ENCODE measurements at regions not wholly inside any gene's neighbourhood (a gene's known extent, or its start where the extent isn't known, plus 50 kb on each side); places are given as distances from the start of the nearest gene placed in this dataset.
"Not testable (repeated sequence)": the region's sequence is repeated elsewhere in the genome, so short reads cannot be mapped to it uniquely, and the experiment has no call there.

DNA sequence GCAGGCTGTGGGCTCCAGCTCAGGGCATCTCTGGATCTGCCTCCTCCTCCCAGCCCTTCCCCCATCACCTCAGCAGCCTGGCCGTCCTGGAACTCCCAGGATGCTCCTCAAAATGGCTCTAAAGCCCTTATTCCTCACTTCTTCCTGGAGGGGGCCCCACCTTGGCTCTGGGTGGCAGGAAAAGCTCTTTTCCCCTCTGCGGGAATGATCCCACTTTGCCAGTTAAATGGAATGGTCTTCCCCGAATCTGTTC is 79.1 kb upstream of the GOLGA6L4 start:
- H3K27ac Mint-ChIP-seq; H3K4me3 Mint-ChIP-seq; H3K4me1 Mint-ChIP-seq; H3K27me3 Mint-ChIP-seq (ENCODE audit: low read depth); H3K36me3 Mint-ChIP-seq (ENCODE audit: low read depth); H3K9me3 Mint-ChIP-seq: not testable (repeated sequence)

DNA sequence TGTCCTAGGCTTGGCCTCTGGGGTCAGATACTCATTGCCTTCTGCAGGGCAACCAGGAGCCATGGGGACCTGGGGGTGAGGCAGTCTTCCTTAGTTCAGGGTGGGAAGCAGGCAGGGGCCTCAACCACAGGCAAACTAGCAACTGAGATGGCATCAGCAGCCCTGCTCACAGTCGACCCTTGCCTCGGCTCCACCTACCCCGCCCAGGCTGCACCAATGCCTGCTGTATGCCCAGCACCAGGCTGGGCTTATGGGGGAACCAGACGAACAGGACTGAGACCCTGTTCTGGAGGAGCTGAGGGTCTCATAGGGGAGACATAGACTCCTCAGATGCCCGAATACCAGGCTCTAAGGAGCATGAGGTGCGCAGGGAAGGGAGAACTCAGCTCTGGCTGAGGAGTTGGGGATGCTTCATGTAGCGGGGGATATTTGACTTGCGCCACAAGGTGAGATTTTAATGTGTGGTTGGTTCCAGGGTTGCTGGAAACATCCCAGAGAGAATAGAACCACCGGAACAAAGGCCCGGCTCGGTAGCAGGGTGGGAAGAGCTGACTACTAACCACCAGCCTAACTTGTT is 78.4 kb upstream of the GOLGA6L4 start:
- not testable (repeated sequence) for H3K36me3 Mint-ChIP-seq (ENCODE audit: low read depth); H3K27me3 Mint-ChIP-seq (ENCODE audit: low read depth); H3K27ac Mint-ChIP-seq; H3K9me3 Mint-ChIP-seq; H3K4me1 Mint-ChIP-seq; H3K4me3 Mint-ChIP-seq

DNA sequence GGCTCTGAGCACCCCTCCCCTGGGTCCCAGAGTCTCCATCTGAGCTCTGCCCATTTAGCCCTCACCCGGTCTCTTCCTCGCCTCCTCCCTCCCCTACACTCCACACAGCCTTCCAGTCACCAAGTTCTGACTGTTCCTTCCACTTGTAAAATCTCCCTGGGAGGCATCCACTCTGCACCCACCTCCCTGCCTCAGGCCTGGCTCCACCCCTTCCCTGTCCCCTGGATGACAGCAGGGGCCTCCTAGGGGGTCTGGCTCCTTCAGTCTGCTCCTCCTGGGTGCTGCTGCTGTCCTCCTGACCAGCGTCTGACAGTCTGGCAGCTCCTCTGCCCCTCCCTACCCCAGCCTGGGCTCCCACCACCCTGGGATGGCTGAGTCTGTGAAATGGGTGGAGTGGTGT is 77.7 kb upstream of the GOLGA6L4 start:
- H3K9me3 Mint-ChIP-seq; H3K36me3 Mint-ChIP-seq (ENCODE audit: low read depth); H3K27ac Mint-ChIP-seq; H3K4me3 Mint-ChIP-seq; H3K27me3 Mint-ChIP-seq (ENCODE audit: low read depth); H3K4me1 Mint-ChIP-seq: not testable (repeated sequence)

- H3K4me1 Mint-ChIP-seq; H3K27me3 Mint-ChIP-seq (ENCODE audit: low read depth); H3K4me3 Mint-ChIP-seq; H3K36me3 Mint-ChIP-seq (ENCODE audit: low read depth); H3K27ac Mint-ChIP-seq; H3K9me3 Mint-ChIP-seq: not testable (repeated sequence)
Measured at GRCh38 chr15:84159346-84160269, 76.0 kb upstream of the GOLGA6L4 start.

GRCh38 chr15:84164423-84165292 is 70.9 kb upstream of the GOLGA6L4 start:
- peak overlapping the region in 1 of 3 experiments; percentile 49 for H3K27ac Mint-ChIP-seq
- H3K4me1 Mint-ChIP-seq; H3K27me3 Mint-ChIP-seq (ENCODE audit: low read depth); H3K4me3 Mint-ChIP-seq; H3K36me3 Mint-ChIP-seq (ENCODE audit: low read depth); H3K9me3 Mint-ChIP-seq: not testable (repeated sequence)

DNA sequence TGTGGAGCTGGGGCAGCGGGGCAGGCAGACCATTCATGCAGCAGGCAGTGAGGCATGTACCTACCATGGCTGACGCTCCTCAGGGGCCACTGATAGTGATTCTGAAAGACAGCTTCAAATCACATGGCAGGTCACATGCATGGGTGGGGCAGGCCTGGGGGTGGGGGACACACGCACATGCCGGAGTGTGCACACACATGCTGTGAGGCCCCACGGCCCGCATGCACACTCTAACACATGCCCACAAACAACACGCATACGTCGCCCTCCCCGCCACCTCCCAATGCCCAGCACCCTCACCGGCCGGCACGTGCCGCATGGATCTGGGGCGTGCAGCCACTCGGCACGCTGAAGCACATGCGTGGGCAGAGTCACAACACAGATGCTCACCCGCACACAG is 65.5 kb upstream of the GOLGA6L4 start:
- H3K27ac Mint-ChIP-seq; H3K27me3 Mint-ChIP-seq (ENCODE audit: low read depth); H3K4me3 Mint-ChIP-seq; H3K9me3 Mint-ChIP-seq; H3K36me3 Mint-ChIP-seq (ENCODE audit: low read depth); H3K4me1 Mint-ChIP-seq: not testable (repeated sequence)

DNA sequence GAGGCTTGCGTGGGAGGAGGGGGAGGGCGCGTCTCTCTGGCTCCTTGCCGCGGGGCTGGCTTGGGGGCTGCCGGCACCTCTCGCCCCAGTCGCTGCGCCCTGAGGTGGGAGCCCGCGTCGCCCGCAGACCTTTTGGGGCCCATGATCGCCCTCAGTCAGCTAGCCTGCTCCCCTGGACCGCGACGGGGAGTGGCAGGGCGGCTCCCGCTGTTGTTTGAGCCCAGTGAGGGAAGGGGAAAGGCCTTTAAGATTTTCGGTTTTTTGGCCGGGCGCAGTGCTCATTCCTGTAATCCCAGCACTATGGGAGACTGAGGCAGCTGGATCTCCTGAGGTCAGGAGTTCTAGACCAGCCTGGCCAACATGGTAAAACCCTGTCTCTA is 62.4 kb upstream of the GOLGA6L4 start:
- H3K36me3 Mint-ChIP-seq (ENCODE audit: low read depth); H3K9me3 Mint-ChIP-seq; H3K27me3 Mint-ChIP-seq (ENCODE audit: low read depth); H3K4me3 Mint-ChIP-seq; H3K4me1 Mint-ChIP-seq; H3K27ac Mint-ChIP-seq: not testable (repeated sequence)

All from nephron (organoid).